Astrocyte (in vitro differentiated cells and primary cell): ENCODE measurements at regions not wholly inside any gene's neighbourhood (a gene's known extent, or its start where the extent isn't known, plus 50 kb on each side); places are given as distances from the start of the nearest gene placed in this dataset.
"Not testable (repeated sequence)": the region's sequence is repeated elsewhere in the genome, so short reads cannot be mapped to it uniquely, and the experiment has no call there.

ENCODE experiments used
- DNase-seq: peaks from one replicate; pipeline ENCODE4 v3.0.0-alpha.2; 2010; ENCODE audit warnings: low read depth
- FAIRE-seq: peaks from 2 replicates; lab custom pipeline; 2011; peaks lifted over from hg19 to GRCh38; lab: Jason Lieb, UNC
- H2AFZ ChIP-seq: 2 replicates; pipeline ENCODE4 v1.6.0; 2012; ENCODE audit warnings: low read depth, low read length, inconsistent platforms
- H3K27ac ChIP-seq: 2 replicates; pipeline ENCODE4 v1.5.1; 2011; ENCODE audit warnings: low read depth, low read length, inconsistent platforms
- H3K27me3 ChIP-seq: 2 replicates; pipeline ENCODE4 v1.6.0; 2011; ENCODE audit warnings: low read length, inconsistent platforms; ENCODE audit not compliant: insufficient read depth
- H3K36me3 ChIP-seq: 2 replicates; pipeline ENCODE4 v1.5.1; 2011; ENCODE audit warnings: low read length, inconsistent platforms; ENCODE audit not compliant: insufficient read depth
- H3K4me1 ChIP-seq: 2 replicates; pipeline ENCODE4 v1.5.1; 2011; ENCODE audit warnings: low read length, inconsistent platforms; ENCODE audit not compliant: insufficient read depth
- H3K4me2 ChIP-seq: 2 replicates; pipeline ENCODE4 v1.6.0; 2012; ENCODE audit warnings: low read length, inconsistent platforms
- H3K4me3 ChIP-seq: 2 replicates; pipeline ENCODE4 v1.5.1; 2011; ENCODE audit warnings: low read depth, mild to moderate bottlenecking, low read length, inconsistent platforms; ENCODE audit not compliant: insufficient read depth
- H3K79me2 ChIP-seq: 2 replicates; pipeline ENCODE4 v1.6.0; 2012; ENCODE audit warnings: mild to moderate bottlenecking, low read length, inconsistent platforms; ENCODE audit not compliant: insufficient read depth
- H3K9ac ChIP-seq: 2 replicates; pipeline ENCODE4 v1.6.0; 2012; ENCODE audit warnings: mild to moderate bottlenecking, low read length, inconsistent platforms
- H3K9me3 ChIP-seq: 2 replicates; pipeline ENCODE4 v1.5.1; 2012; ENCODE audit warnings: low read depth, mild to moderate bottlenecking, low read length, inconsistent platforms; ENCODE audit not compliant: insufficient read depth
- H4K20me1 ChIP-seq: 2 replicates; pipeline ENCODE4 v1.6.0; 2012; ENCODE audit warnings: low read length, inconsistent platforms; ENCODE audit not compliant: insufficient read depth
- H3K27ac Mint-ChIP-seq: one replicate; pipeline ENCODE4 v1.8.0; 2021; ENCODE audit warnings: mild to moderate bottlenecking, mixed read lengths; ENCODE audit not compliant: unreplicated experiment
- H3K27me3 Mint-ChIP-seq: one replicate; pipeline ENCODE4 v1.8.0; 2021; ENCODE audit warnings: low read depth, mixed read lengths; ENCODE audit not compliant: unreplicated experiment
- H3K36me3 Mint-ChIP-seq: one replicate; pipeline ENCODE4 v1.8.0; 2021; ENCODE audit warnings: low read depth, mixed read lengths; ENCODE audit not compliant: unreplicated experiment
- H3K4me1 Mint-ChIP-seq: one replicate; pipeline ENCODE4 v1.8.0; 2021; ENCODE audit warnings: low read depth, mixed read lengths; ENCODE audit not compliant: unreplicated experiment
- H3K4me3 Mint-ChIP-seq: one replicate; pipeline ENCODE4 v1.8.0; 2021; ENCODE audit warnings: mild to moderate bottlenecking, moderate library complexity, mixed read lengths; ENCODE audit not compliant: unreplicated experiment
- H3K9me3 Mint-ChIP-seq: one replicate; pipeline ENCODE4 v1.8.0; 2021; ENCODE audit warnings: mild to moderate bottlenecking, mixed read lengths; ENCODE audit not compliant: unreplicated experiment
- EZH2 ChIP-seq: IDR thresholded peaks from 2 replicates; pipeline ENCODE4 v1.6.1; 2012; ENCODE audit warnings: mild to moderate bottlenecking, low read length, inconsistent platforms; ENCODE audit not compliant: insufficient read depth
- TF ChIP-seq, protein P1 (sequence below): IDR thresholded peaks from 2 replicates; pipeline ENCODE4 v1.5.1; 2011; ENCODE audit warnings: low read depth, mild to moderate bottlenecking, inconsistent platforms, low read length, moderate library complexity; ENCODE audit not compliant: insufficient read depth

- no peak overlapping the region for H2AFZ ChIP-seq
- DNase-seq (no peak), FAIRE-seq (no peak)
- H3K9ac ChIP-seq = no peak overlapping the region
- no peaks in the 10 kb centered on the region for H3K4me1 ChIP-seq
- no peaks in the 10 kb centered on the region for H3K36me3 Mint-ChIP-seq
- H3K4me2 ChIP-seq = no peak overlapping the region
- H3K4me3 Mint-ChIP-seq = no peak overlapping the region
- no peak overlapping the region for H3K27ac ChIP-seq
- no peak for TF ChIP-seq EZH2
- TF ChIP-seq, protein P1, sequence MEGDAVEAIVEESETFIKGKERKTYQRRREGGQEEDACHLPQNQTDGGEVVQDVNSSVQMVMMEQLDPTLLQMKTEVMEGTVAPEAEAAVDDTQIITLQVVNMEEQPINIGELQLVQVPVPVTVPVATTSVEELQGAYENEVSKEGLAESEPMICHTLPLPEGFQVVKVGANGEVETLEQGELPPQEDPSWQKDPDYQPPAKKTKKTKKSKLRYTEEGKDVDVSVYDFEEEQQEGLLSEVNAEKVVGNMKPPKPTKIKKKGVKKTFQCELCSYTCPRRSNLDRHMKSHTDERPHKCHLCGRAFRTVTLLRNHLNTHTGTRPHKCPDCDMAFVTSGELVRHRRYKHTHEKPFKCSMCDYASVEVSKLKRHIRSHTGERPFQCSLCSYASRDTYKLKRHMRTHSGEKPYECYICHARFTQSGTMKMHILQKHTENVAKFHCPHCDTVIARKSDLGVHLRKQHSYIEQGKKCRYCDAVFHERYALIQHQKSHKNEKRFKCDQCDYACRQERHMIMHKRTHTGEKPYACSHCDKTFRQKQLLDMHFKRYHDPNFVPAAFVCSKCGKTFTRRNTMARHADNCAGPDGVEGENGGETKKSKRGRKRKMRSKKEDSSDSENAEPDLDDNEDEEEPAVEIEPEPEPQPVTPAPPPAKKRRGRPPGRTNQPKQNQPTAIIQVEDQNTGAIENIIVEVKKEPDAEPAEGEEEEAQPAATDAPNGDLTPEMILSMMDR = no peak
- no peaks in the 10 kb centered on the region for H3K9me3 ChIP-seq
- H3K4me3 ChIP-seq = no peak overlapping the region
- no peaks in the 10 kb centered on the region for H4K20me1 ChIP-seq
- H3K4me1 Mint-ChIP-seq = no peaks in the 10 kb centered on the region
- no peaks in the 10 kb centered on the region for H3K27me3 Mint-ChIP-seq
- H3K36me3 ChIP-seq = no peaks in the 10 kb centered on the region
- peaks cover 35% of the 10 kb centered on the region for H3K9me3 Mint-ChIP-seq
- H3K79me2 ChIP-seq = no peaks in the 10 kb centered on the region
- no peaks in the 10 kb centered on the region for H3K27me3 ChIP-seq
- no peak overlapping the region for H3K27ac Mint-ChIP-seq
These were observed 1507.1 kb upstream of the DEFB115 start for GRCh38 chr20:29750268-29750899.

- not testable (repeated sequence) for H3K36me3 Mint-ChIP-seq, H3K4me3 Mint-ChIP-seq, H3K4me1 ChIP-seq
These were observed 1504.6 kb upstream of the DEFB115 start for GRCh38 chr20:29752644-29753425.

DNA sequence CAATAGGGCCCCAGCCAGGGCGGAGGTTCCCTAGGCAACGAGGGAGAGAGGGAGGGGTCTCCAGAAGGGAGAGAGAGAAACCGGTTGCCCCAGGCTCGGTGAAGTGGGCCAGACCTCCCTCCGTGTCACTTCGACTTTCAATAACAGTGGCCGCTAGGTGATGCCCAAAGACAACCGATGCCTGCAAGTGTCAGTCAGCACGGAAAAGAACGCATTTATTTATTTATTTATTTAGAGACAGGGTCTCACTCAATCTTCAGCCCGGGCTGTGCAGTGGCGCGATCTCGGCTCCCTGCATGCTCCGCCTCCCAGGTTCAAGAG is 1504.1 kb upstream of the DEFB115 start:
- H3K9me3 Mint-ChIP-seq = peaks cover 44% of the 10 kb centered on the region
- H3K9me3 ChIP-seq, DNase-seq, H3K4me1 Mint-ChIP-seq, H3K27ac ChIP-seq, H3K36me3 ChIP-seq, FAIRE-seq, H3K4me2 ChIP-seq, H3K27ac Mint-ChIP-seq, H3K27me3 Mint-ChIP-seq, H3K4me1 ChIP-seq, H3K4me3 Mint-ChIP-seq, H3K27me3 ChIP-seq, H3K36me3 Mint-ChIP-seq, H4K20me1 ChIP-seq, H2AFZ ChIP-seq, H3K79me2 ChIP-seq, H3K4me3 ChIP-seq, H3K9ac ChIP-seq: not testable (repeated sequence)

More at GRCh38 chr20:29752644-29753425, 1504.6 kb upstream of the DEFB115 start:
- H3K79me2 ChIP-seq, H3K4me2 ChIP-seq, DNase-seq, H4K20me1 ChIP-seq, H3K4me3 ChIP-seq, H3K36me3 ChIP-seq, H2AFZ ChIP-seq, H3K27me3 ChIP-seq, H3K4me1 Mint-ChIP-seq, H3K27me3 Mint-ChIP-seq, H3K27ac Mint-ChIP-seq, H3K9me3 ChIP-seq, H3K27ac ChIP-seq, FAIRE-seq, H3K9ac ChIP-seq: not testable (repeated sequence)
- peaks cover 43% of the 10 kb centered on the region for H3K9me3 Mint-ChIP-seq

- H3K4me3 ChIP-seq, H3K9ac ChIP-seq, H3K4me3 Mint-ChIP-seq, H3K27me3 Mint-ChIP-seq, DNase-seq, H4K20me1 ChIP-seq, H3K27ac ChIP-seq, H3K4me1 Mint-ChIP-seq, H3K27me3 ChIP-seq, H3K4me1 ChIP-seq, H3K36me3 ChIP-seq, H2AFZ ChIP-seq, H3K4me2 ChIP-seq, H3K27ac Mint-ChIP-seq, H3K9me3 ChIP-seq, H3K79me2 ChIP-seq, FAIRE-seq, H3K36me3 Mint-ChIP-seq: not testable (repeated sequence)
- H3K9me3 Mint-ChIP-seq = peaks cover 44% of the 10 kb centered on the region
These were observed 1503.6 kb upstream of the DEFB115 start for GRCh38 chr20:29753879-29754278.

GRCh38 chr20:29755854-29756498 is 1501.5 kb upstream of the DEFB115 start:
- not testable (repeated sequence) for H3K27ac Mint-ChIP-seq, H3K4me1 Mint-ChIP-seq

More at GRCh38 chr20:29755854-29756498, 1501.5 kb upstream of the DEFB115 start:
- not testable (repeated sequence) for H3K4me3 Mint-ChIP-seq, FAIRE-seq, H3K4me1 ChIP-seq, H2AFZ ChIP-seq, H3K4me2 ChIP-seq, H3K9ac ChIP-seq, H3K4me3 ChIP-seq, H3K9me3 ChIP-seq, H3K27me3 Mint-ChIP-seq, H4K20me1 ChIP-seq, H3K79me2 ChIP-seq, H3K27ac ChIP-seq, H3K27me3 ChIP-seq, DNase-seq, H3K36me3 Mint-ChIP-seq, H3K36me3 ChIP-seq
- peaks cover 44% of the 10 kb centered on the region for H3K9me3 Mint-ChIP-seq
